Trophoblast cell (in vitro differentiated cells and primary cell): ENCODE measurements at regions not wholly inside any gene's neighbourhood (a gene's known extent, or its start where the extent isn't known, plus 50 kb on each side); places are given as distances from the start of the nearest gene placed in this dataset.

ENCODE experiments used
- DNase-seq, 2 donors: peaks; one replicate each; pipeline ENCODE4 v3.0.0-alpha.2; 2016
- H2AFZ ChIP-seq: 2 replicates; pipeline ENCODE4 v1.6.1; 2013; ENCODE audit warnings: low read length, moderate library complexity, mild to moderate bottlenecking; ENCODE audit not compliant: insufficient read depth, poor library complexity
- H2AK5ac ChIP-seq: 2 replicates; pipeline ENCODE4 v1.6.1; 2013; ENCODE audit warnings: mild to moderate bottlenecking, low read length
- H2BK120ac ChIP-seq: 2 replicates; pipeline ENCODE4 v1.6.1; 2013; ENCODE audit warnings: low read length, mild to moderate bottlenecking, moderate library complexity; ENCODE audit not compliant: insufficient read depth, poor library complexity
- H2BK12ac ChIP-seq: 2 replicates; pipeline ENCODE4 v1.6.1; 2013; ENCODE audit warnings: mild to moderate bottlenecking, low read length, moderate library complexity
- H2BK5ac ChIP-seq: 2 replicates; pipeline ENCODE4 v1.6.1; 2013; ENCODE audit warnings: low read length, low read depth, moderate library complexity, mild to moderate bottlenecking; ENCODE audit not compliant: poor library complexity
- H3K14ac ChIP-seq: 2 replicates; pipeline ENCODE4 v1.6.1; 2013; ENCODE audit warnings: mild to moderate bottlenecking, low read length
- H3K18ac ChIP-seq: 2 replicates; pipeline ENCODE4 v1.6.1; 2013; ENCODE audit warnings: mild to moderate bottlenecking, low read length
- H3K23ac ChIP-seq: 2 replicates; pipeline ENCODE4 v1.6.1; 2013; ENCODE audit warnings: low read length
- H3K27ac ChIP-seq: 2 replicates; pipeline ENCODE4 v1.5.1; 2013; ENCODE audit warnings: low read depth, mild to moderate bottlenecking, inconsistent platforms, low read length, moderate library complexity
- H3K27me3 ChIP-seq: 2 replicates; pipeline ENCODE4 v1.6.1; 2013; ENCODE audit warnings: inconsistent platforms, mild to moderate bottlenecking, low read length, moderate library complexity; ENCODE audit not compliant: insufficient read depth
- H3K36me3 ChIP-seq, 2 experiments: 1 replicate in 1 of 2; 2 replicates in 1 of 2; pipeline ENCODE4 v1.6.1; 2013; ENCODE audit warnings: low read length in 2 of 2, mild to moderate bottlenecking in 2 of 2, moderate library complexity in 1 of 2; ENCODE audit not compliant: insufficient read depth in 2 of 2, control insufficient read depth in 1 of 2
- H3K4ac ChIP-seq: 2 replicates; pipeline ENCODE4 v1.6.1; 2013; ENCODE audit warnings: low read depth, mild to moderate bottlenecking, low read length, moderate library complexity
- H3K4me1 ChIP-seq, 2 experiments: 1 replicate in 1 of 2; 2 replicates in 1 of 2; pipeline ENCODE4 v1.6.1; 2013; ENCODE audit warnings: low read length in 2 of 2, mild to moderate bottlenecking in 2 of 2, moderate library complexity in 1 of 2; ENCODE audit not compliant: insufficient read depth in 2 of 2, control insufficient read depth in 1 of 2
- H3K4me2 ChIP-seq: 2 replicates; pipeline ENCODE4 v1.6.1; 2013; ENCODE audit warnings: inconsistent platforms, mild to moderate bottlenecking, low read length, moderate library complexity
- H3K4me3 ChIP-seq: 2 replicates; pipeline ENCODE4 v1.5.1; 2013; ENCODE audit warnings: mild to moderate bottlenecking, low read depth, low read length, inconsistent platforms
- H3K79me1 ChIP-seq: one replicate; pipeline ENCODE4 v1.6.1; 2013; ENCODE audit warnings: low read length
- H3K79me2 ChIP-seq: 2 replicates; pipeline ENCODE4 v1.6.1; 2013; ENCODE audit warnings: low read length, mild to moderate bottlenecking; ENCODE audit not compliant: control insufficient read depth, insufficient read depth, poor library complexity
- H3K9ac ChIP-seq: 2 replicates; pipeline ENCODE4 v1.6.1; 2013; ENCODE audit warnings: mild to moderate bottlenecking, low read length
- H3K9me3 ChIP-seq: 2 replicates; pipeline ENCODE4 v1.6.1; 2013; ENCODE audit warnings: low read depth, mild to moderate bottlenecking, control low read depth, inconsistent platforms, low read length; ENCODE audit not compliant: insufficient read depth
- H4K12ac ChIP-seq: 2 replicates; pipeline ENCODE4 v1.6.1; 2013; ENCODE audit warnings: low read depth, mild to moderate bottlenecking, low read length, moderate library complexity
- H4K8ac ChIP-seq: 2 replicates; pipeline ENCODE4 v1.6.1; 2013; ENCODE audit warnings: low read depth, mild to moderate bottlenecking, low read length, moderate library complexity
- H4K91ac ChIP-seq: one replicate; pipeline ENCODE4 v1.6.1; 2013; ENCODE audit warnings: low read depth, mild to moderate bottlenecking, low read length, moderate library complexity
- WGBS: extraction: QIAGEN DNeasy Blood & Tissue Kit; methylation state at CpG from one replicate; pipeline ENCODE4 v1.1.7; 2013; ENCODE audit warnings: missing lambda C conversion rate; ENCODE audit not compliant: insufficient read length, insufficient coverage; ENCODE audit errors: extremely low coverage; 5-methylcytosine and 5-hydroxymethylcytosine counted together

DNA sequence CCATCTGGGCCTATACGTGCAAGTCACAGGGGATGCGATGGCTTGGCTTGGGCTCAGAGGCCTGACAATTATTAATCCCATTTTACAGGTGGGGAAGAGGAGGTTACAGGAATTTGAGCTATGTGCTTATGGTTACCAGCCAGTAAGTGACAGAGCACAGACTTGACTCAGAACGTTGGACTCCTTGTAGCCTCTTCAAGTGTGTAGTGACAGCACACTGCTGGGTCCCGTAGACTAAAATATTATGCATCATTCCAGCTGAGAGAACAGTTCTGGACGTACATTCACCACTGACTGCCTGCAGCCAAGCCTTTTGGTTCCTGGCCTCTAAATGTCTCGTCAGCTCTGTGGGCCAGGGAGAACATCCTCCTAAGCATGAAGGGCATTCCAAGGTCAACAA, 314.5 kb downstream of the GPAT3 start:
- H2AK5ac ChIP-seq, result peak overlapping the region; percentile 79
- H3K4ac ChIP-seq, result no peak overlapping the region
- no peak overlapping the region for H3K27ac ChIP-seq
- no peak overlapping the region for H3K23ac ChIP-seq
- no peaks in the 10 kb centered on the region for H3K9me3 ChIP-seq
- no peak overlapping the region for H3K4me3 ChIP-seq
- no peak overlapping the region for H4K12ac ChIP-seq
- peaks cover 6% of the 10 kb centered on the region for H3K79me1 ChIP-seq
- H3K27me3 ChIP-seq, result no peaks in the 10 kb centered on the region
- WGBS, result no CpG with 5 or more reads among the region's 6 CpGs
- no peak overlapping the region for H3K9ac ChIP-seq
- no peak overlapping the region for H2BK12ac ChIP-seq
- H3K79me2 ChIP-seq, result no peaks in the 10 kb centered on the region
- no peak overlapping the region for H3K14ac ChIP-seq
- peak overlapping the region; percentile 23 for H4K8ac ChIP-seq
- no peak overlapping the region for H2AFZ ChIP-seq
- H3K4me1 ChIP-seq, result peaks cover 8 to 15% of the 10 kb centered on the region in 2 experiments
- no peak overlapping the region for H3K18ac ChIP-seq
- no peaks in the 10 kb centered on the region for H3K36me3 ChIP-seq
- peak overlapping the region; percentile 52 for H2BK5ac ChIP-seq
- H3K4me2 ChIP-seq, result no peak overlapping the region
- H2BK120ac ChIP-seq, result peak overlapping the region; percentile 43
- DNase-seq, result peak; percentile 40 to 57
- H4K91ac ChIP-seq, result no peak overlapping the region

GRCh38 chr4:83846193-83846830, 310.4 kb downstream of the GPAT3 start:
- no peaks in the 10 kb centered on the region for H3K79me1 ChIP-seq
- H2BK12ac ChIP-seq, result no peak overlapping the region
- H3K4me2 ChIP-seq, result no peak overlapping the region
- no peak overlapping the region for H2BK5ac ChIP-seq
- H3K27me3 ChIP-seq, result no peaks in the 10 kb centered on the region
- no peak overlapping the region for H3K23ac ChIP-seq
- no peak overlapping the region for H3K9ac ChIP-seq
- no peak overlapping the region for H4K91ac ChIP-seq
- no peak overlapping the region for H4K8ac ChIP-seq
- no peaks in the 10 kb centered on the region for H3K36me3 ChIP-seq
- H2AFZ ChIP-seq, result no peak overlapping the region
- H3K14ac ChIP-seq, result no peak overlapping the region
- H3K18ac ChIP-seq, result no peak overlapping the region
- H4K12ac ChIP-seq, result no peak overlapping the region
- no CpG with 5 or more reads among the region's 3 CpGs for WGBS
- no peaks in the 10 kb centered on the region for H3K9me3 ChIP-seq
- no peak overlapping the region for H3K27ac ChIP-seq
- no peak overlapping the region for H2AK5ac ChIP-seq
- no peak overlapping the region for H3K4me3 ChIP-seq
- H3K4ac ChIP-seq, result no peak overlapping the region
- no peak for DNase-seq
- H2BK120ac ChIP-seq, result no peak overlapping the region
- H3K79me2 ChIP-seq, result no peaks in the 10 kb centered on the region
- peaks cover 3% of the 10 kb centered on the region in 2 experiments for H3K4me1 ChIP-seq

GRCh38 chr4:83839615-83840014, 303.7 kb downstream of the GPAT3 start:
- Histone ChIP-seq H2AK5ac (no peak overlapping the region), H4K91ac (no peak overlapping the region), H2BK12ac (no peak overlapping the region), H3K79me1 (no peaks in the 10 kb centered on the region), H4K8ac (no peak overlapping the region), H3K79me2 (no peaks in the 10 kb centered on the region), H4K12ac (no peak overlapping the region), H3K23ac (no peak overlapping the region), H3K27ac (no peak overlapping the region), H2AFZ (no peak overlapping the region), H3K4me3 (no peak overlapping the region), H3K4me2 (no peak overlapping the region), H3K36me3 (no peaks in the 10 kb centered on the region), H2BK120ac (no peak overlapping the region), H3K14ac (no peak overlapping the region), H3K4me1 (no peaks in the 10 kb centered on the region), H2BK5ac (no peak overlapping the region), H3K18ac (no peak overlapping the region), H3K27me3 (no peaks in the 10 kb centered on the region), H3K4ac (no peak overlapping the region), H3K9me3 (no peaks in the 10 kb centered on the region), H3K9ac (no peak overlapping the region)
- no CpG with 5 or more reads among the region's 2 CpGs for WGBS
- DNase-seq, result no peak

DNA sequence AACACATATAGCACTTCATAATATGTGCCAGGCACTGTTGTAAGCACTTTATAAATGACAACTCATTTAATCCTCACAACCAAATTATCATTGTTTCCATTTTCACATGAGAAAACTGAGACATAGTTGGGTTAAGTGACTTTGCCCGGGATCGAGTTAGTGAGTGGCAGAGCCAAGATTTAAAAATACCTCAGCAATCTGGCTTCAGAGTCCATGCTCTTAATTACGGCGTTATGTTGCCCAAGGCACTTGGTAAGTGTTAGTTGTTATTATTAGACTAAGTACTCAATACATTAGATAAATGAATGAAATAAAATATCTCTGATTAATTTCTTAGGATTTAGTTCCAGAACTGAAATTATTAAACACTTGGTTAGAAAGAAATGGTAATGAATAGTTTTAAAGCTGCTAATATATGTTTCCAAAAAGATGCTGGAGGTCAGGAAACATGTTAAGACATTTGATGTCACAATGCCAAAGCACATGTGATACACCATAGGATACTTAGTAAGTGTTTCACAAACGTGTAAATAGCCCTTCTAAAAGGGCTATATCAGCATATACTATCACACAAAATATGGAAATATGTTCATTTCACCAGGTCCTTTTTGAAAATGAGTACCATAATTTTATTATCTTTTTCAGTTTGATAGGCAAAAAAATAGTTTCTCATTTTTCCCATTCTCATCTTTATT, 301.9 kb downstream of the GPAT3 start:
- Histone ChIP-seq H3K14ac (no peak overlapping the region), H2BK12ac (no peak overlapping the region), H3K79me2 (no peaks in the 10 kb centered on the region), H3K27me3 (no peaks in the 10 kb centered on the region), H2AFZ (no peak overlapping the region), H4K12ac (no peak overlapping the region), H4K8ac (no peak overlapping the region), H3K27ac (no peak overlapping the region), H2BK120ac (no peak overlapping the region), H3K4me3 (no peak overlapping the region), H3K4ac (no peak overlapping the region), H3K23ac (no peak overlapping the region), H3K4me2 (no peak overlapping the region), H2AK5ac (no peak overlapping the region), H3K18ac (no peak overlapping the region), H3K36me3 (no peaks in the 10 kb centered on the region), H3K9me3 (no peaks in the 10 kb centered on the region), H3K79me1 (no peaks in the 10 kb centered on the region), H3K9ac (no peak overlapping the region), H4K91ac (no peak overlapping the region), H3K4me1 (no peaks in the 10 kb centered on the region), H2BK5ac (no peak overlapping the region)
- no peak for DNase-seq
- no CpG with 5 or more reads among the region's 5 CpGs for WGBS
